HG02678 (cell line): ENCODE measurements at regions not wholly inside any gene's neighbourhood (a gene's known extent, or its start where the extent isn't known, plus 50 kb on each side); places are given as distances from the start of the nearest gene placed in this dataset.
"Not testable (repeated sequence)": the region's sequence is repeated elsewhere in the genome, so short reads cannot be mapped to it uniquely, and the experiment has no call there.

Experiments
- ATAC-seq: cut with Tn5 transposase; IDR thresholded peaks from one replicate; pipeline ENCODE4 v1.9.1; 2021; ENCODE audit warnings: mild to moderate bottlenecking, moderate library complexity; ENCODE audit not compliant: unreplicated experiment

DNA sequence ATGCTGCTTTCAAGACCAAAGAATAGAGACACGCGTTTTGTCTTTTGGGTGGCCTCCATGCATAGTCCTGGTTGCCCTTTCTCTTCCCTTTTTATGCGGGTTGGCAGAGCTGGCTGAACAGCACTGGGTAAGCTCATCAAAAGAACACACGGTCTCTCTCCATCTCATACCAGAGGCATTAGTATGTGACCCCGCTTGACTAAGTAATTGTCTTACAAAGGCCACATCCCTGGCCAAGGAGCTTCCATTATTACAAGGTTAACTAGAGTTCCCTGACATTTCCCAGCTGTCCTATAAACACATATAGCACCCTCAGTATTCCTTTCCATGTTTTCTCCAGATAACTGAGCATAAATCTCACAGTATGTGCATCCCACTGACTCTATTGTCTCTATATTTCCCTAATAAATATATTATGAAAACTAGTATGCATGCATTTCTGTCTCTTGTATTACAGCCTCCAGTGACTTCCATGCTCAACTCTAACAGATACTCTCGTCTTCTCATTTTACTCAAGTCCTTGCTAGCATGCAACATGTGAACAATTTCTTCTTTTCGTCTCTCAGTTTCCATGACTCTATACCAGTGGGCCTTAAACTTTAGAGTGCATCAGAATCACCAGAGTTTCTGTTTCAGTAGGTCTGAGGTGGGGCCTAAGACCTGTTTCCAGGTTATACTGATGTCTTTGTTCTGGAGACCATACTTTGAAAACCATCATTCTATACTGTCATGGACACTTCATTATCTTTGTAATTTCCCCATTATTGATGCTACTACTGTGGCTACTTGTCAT, 247.7 kb upstream of the ARSJ start:
- ATAC-seq = peak; percentile 98

- ATAC-seq = no peak
These were observed 250.3 kb upstream of the ARSJ start for GRCh38 chr4:114229706-114230105.

- ATAC-seq = no peak
These were observed 256.8 kb upstream of the ARSJ start for GRCh38 chr4:114236171-114236769.

GRCh38 chr4:114237997-114238396, 258.6 kb upstream of the ARSJ start:
- ATAC-seq = no peak

DNA sequence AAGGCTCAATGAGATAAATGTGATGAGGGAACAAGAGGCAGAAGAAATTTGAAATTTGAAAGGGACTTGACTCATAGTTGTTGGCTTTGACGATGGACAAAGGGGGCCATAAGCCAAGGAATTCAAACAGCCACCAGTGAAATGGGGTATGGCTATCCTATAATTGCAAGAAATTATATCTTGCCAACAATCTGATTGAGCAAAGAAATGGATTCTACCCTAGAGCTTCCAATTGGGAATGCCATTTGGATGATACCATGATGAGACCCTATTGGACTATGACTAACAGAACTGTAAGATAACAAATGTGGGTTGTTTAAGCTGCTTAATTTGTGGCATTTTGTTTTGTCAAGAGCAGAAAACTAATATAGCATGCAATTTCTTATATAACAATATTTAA, 270.1 kb upstream of the ARSJ start:
- ATAC-seq = no peak

- ATAC-seq = no peak
These were observed 270.5 kb upstream of the ARSJ start for GRCh38 chr4:114249976-114250375.

DNA sequence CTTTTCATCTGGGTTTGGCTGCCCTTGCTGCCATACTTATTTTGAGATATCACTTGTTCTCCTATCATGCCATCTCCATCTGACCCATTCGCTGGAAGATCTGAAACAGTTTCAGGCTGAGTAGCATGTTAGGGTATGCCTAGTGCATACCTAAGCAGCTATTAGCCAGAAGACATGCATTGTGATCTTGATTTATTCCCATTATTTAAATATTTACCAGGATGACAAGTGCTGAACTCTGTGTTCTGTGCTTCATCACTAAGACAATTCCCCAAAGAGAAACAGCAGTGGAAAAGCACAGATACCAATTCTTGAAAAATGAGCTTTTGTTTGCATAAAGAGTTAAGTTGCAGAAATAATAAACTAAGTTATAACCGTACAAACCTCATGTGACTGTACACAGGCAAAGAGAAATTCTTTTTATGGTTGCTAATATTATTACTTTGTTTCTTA, 271.0 kb upstream of the ARSJ start:
- no peak for ATAC-seq

DNA sequence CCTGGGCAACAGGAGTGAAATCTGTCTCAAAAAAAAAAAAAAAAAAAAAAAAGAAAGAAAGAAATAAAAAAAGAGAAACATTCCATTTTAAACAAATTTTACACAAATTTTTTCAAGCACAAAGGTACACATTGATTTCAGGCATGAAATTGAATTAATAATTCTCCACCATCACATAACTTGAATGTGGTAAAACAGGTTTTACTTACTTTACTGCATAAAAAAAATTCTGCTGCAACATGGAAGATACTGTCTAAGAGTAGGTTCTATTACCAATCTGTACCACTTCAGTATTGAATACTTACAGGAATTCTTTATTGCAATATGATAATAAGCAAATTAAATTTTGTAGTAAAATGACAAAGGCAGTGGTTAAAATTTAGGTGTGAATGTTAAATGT, 271.6 kb upstream of the ARSJ start:
- no peak for ATAC-seq

- no peak for ATAC-seq
These were observed 273.1 kb upstream of the ARSJ start for GRCh38 chr4:114252499-114252898.

DNA sequence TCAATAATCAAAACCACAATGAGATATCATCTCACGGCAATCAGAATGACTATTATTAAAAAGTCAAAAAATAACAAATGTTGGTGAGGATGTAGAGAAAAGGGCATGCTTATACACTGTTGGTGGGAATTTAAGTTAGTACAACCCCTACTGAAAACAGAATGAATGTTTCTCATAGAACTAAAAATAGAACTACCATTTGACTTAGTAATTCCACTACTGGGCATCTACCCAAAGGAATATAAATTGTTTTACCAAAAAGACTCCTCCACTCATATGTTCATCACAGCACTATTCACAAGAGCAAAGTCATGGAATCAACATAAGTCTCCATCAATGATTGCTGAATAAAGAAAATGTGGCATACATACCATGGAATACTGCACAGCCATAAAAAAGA, 278.1 kb upstream of the ARSJ start:
- no peak for ATAC-seq

DNA sequence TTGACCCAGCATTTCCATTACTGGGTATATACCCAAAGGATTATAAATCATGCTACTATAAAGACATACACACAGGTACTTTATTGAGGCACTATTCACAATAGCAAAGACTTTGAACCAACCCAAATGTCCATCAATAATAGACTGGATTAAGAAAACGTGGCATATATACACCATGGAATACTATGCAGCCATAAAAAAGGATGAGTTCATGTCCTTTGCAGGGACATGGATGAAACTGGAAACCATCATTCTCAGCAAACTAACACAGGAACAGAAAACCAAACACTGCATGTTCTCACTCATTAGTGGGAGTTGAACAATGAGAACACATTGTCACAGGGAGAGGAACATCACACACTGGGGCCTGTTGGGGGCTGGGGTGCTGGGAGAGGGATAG, 283.0 kb upstream of the ARSJ start:
- ATAC-seq = not testable (repeated sequence)

- ATAC-seq = no peak
These were observed 283.8 kb upstream of the ARSJ start for GRCh38 chr4:114263233-114263632.

DNA sequence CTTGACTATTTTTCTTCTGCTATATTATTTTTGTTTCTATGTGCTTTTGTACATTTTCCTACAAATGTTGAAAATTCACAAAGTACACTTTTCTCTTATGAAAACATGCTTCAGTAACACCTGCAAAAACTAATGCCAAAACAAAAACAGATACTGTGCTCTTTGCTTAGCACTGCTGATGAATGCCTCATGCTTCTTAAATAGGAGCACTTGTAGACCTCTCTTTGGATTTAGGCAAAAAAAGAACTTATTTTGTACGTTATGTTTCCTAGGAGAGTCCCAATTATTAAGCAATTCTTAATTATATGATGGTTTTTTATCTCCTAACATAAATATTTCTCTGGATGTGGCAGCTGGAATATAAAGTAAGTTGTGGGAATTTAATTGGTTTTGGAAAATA, 285.0 kb upstream of the ARSJ start:
- ATAC-seq = no peak

DNA sequence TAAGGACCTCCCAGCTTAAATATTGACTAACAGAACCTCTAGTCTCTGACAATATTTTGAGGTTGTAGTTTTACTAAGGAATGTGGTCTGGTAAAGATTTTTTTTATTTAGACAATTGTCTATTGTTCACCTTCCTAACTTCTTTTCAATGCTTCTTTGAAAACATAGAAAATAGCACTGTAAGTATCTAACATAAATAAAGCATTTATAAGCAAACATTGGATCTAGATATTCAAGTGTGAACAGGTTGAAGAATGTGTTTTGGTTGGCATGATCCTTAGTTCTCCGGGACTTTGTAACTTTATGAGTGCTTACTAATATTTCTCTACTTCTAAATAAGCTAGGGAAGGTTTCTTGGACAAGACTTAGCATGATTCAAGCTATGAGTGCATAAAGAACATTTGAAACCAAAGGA, 285.4 kb upstream of the ARSJ start:
- ATAC-seq = no peak

- ATAC-seq = no peak
These were observed 285.9 kb upstream of the ARSJ start for GRCh38 chr4:114265342-114265741.

- no peak for ATAC-seq
These were observed 288.5 kb upstream of the ARSJ start for GRCh38 chr4:114267976-114268375.

GRCh38 chr4:114271031-114271430, 291.6 kb upstream of the ARSJ start:
- ATAC-seq = no peak

DNA sequence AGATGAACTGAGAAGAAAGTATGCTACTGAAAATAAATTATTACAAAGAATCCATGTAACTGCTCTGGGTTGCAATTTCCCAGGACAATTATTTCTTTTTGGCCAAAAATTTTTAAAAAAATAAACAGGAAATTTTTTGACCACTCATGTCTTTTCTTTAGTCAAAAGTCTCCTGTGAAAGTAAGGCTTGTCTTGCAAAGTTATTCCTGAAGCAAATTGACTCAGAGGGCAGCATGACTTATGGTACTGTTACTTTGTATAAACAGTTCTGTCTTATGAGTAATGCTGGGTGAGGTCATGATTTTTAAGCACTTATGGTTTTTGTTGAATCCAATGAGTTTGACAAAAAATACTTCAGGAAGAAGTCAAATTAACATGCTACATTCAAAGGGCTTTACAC, 292.8 kb upstream of the ARSJ start:
- no peak for ATAC-seq

DNA sequence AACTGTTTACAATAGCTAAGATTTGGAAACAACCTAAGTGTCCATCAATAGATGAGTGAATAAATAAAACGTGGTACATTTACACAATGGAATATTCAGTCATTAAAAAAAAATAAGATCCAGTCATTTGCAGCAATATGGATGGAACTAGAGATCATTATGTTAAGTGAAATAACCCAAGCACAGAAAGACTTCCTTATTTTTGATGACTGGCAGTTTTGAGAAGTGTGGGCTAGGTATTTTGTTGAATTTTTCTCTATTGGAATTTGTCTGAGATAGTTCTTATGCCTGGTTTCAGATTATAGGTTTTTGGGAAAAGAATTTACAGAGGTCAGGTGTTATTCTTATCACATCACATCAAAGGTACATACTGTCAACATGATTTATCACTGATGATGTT, 293.8 kb upstream of the ARSJ start:
- ATAC-seq = no peak

DNA sequence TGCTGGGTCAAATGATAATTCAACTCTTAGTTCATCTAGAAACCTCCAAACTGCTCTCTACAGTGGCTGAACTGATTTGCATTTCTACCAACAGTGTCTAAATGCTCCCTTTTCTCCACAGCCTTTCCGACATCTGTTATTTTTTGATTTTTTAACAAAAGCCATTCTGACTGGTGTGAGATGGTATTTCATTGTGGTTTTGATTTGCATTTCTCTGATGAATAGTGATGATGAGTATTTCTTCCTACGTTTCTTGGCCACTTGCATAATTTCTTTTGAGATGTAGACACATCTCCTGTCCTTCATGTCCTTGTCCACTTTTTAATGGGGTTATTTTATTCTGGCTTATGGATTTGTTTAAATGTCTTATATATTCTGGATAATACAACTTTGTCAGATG, 298.2 kb upstream of the ARSJ start:
- ATAC-seq = no peak

DNA sequence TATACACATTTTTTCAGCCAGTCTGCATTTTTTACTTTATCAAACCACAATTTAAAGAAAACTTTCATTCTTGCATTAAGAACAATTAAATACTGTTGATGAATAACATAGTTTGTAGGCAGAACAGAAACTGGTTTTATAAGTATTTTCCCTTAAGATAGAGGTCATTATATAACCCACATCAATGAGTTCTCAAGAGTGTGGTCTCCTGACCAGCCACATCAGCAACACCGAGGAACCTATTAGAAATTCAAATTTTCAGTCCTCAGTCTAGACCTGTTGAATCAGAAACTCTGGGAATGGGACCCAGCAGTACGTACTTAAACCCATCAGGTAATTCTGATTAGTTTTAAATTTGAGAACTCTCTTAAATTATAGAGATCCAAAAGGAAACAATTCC, 299.6 kb upstream of the ARSJ start:
- no peak for ATAC-seq

GRCh38 chr4:114279711-114280110, 300.3 kb upstream of the ARSJ start:
- no peak for ATAC-seq

DNA sequence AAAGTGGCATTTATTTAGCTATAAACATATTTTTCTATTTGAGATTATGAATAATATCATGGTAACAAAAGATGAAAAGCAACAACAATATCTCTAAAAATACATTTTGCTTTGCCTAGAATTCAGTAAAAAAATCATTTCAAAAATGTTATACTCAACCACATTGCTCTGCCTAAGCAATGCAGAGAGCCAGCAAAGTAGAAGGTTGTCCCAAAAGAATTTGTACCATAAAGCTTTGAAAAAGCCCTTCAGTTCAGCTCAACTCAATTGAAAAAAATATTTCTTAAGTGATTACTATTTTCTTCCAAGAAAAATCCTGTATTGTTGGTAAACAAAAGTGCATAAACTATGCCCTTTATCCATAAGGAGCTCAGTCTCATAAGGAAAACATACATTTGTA, 301.2 kb upstream of the ARSJ start:
- no peak for ATAC-seq
